GM21515 (cell line): ENCODE measurements at regions not wholly inside any gene's neighbourhood (a gene's known extent, or its start where the extent isn't known, plus 50 kb on each side); places are given as distances from the start of the nearest gene placed in this dataset.
"Not testable (repeated sequence)": the region's sequence is repeated elsewhere in the genome, so short reads cannot be mapped to it uniquely, and the experiment has no call there.

Experiments used
- ATAC-seq: cut with Tn5 transposase; IDR thresholded peaks from one replicate; pipeline ENCODE4 v1.9.1; 2021; ENCODE audit not compliant: unreplicated experiment

- no peak for ATAC-seq
Measured at GRCh38 chr6:3960754-3961361, 111.7 kb downstream of the FAM50B start.

DNA sequence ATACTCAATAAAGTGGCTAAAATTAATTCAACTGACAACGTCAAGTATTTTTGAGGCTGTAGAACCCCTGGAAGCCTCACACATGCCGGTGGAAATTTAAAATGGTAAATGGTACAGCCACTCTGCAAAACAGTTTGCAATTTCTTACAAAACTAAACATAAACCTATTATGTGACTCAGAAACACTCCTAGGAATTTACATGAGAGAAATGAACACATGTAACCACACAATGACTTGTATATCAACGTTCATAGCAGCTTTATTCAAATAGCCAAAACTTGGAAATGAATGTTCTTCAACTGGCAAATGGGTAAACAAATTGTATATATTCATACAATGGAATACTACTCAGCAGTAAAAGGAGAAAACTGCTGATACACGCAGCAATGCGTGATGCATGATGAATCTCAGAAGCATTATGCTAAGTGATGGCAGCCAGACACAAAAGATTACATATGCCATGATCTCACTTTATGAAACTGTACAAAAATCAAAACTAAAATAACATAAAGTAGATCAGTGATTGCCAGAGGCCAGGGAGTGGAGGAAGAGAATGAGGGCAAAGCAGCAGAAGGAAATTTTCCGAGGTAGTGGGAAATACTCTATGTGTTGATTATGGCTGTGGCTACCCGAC, 112.5 kb downstream of the FAM50B start:
- ATAC-seq, result no peak

DNA sequence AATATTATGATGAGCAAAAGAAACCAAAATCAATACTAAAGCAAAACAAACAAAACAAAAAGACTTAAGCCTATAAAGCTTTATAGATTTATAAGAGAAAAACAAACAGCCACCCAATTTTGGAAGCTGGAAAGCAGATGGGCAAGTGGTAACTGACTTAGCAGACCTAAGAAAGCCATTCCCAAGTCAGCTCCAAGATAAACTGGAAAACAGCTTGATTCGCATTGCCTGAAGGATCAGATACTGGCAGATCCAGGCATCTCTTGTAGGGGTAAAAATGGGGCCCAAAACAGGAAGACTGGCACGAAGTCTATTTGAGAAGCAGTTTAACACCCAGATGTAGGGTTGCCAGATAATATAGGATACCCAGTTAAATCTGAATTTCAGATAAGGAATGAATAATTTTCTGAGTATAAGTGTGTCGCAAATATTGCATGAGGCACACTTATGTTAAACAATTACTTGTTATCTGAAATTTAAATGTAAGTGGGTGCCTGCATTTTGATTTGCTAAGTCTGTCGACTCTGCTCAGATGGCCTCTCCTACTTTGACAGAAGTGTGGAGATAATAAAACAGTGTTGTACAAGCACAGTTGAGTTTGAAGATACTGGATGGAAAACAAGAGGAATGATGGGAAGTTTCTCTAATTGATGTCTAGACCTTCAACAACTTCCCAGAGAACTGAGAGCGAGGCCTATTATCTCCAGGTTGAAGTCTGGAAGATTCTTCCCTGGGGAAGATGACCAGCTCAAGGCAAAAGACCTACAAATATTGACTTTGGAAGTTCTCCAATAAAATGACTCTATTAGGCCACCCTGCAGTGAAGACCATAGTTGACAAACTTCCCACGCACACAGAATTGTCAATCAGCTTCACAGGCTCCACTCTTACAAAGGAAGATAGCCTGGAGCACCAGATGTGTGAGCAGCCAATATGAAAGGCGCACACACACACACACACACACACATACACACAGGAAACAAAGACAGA, 113.4 kb downstream of the FAM50B start:
- no peak for ATAC-seq

DNA sequence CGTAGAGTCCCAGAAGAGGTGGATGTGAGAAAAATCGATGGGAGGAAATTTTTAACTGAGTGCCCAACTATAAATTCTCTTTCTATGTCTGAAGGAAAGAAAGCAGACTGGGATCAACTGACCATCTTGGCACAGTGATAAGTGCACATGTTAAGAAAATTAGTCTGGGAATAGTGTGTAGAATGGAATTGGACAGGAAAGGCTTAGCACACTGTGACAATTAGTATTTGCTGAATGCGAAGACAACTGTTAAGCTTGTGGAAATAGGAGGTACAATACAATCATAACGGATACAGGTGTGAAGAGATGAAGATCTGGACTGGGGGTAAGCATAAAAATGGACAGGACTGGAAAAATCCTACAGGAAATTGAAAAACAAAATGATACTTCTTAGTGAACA, 114.3 kb downstream of the FAM50B start:
- ATAC-seq, result no peak

DNA sequence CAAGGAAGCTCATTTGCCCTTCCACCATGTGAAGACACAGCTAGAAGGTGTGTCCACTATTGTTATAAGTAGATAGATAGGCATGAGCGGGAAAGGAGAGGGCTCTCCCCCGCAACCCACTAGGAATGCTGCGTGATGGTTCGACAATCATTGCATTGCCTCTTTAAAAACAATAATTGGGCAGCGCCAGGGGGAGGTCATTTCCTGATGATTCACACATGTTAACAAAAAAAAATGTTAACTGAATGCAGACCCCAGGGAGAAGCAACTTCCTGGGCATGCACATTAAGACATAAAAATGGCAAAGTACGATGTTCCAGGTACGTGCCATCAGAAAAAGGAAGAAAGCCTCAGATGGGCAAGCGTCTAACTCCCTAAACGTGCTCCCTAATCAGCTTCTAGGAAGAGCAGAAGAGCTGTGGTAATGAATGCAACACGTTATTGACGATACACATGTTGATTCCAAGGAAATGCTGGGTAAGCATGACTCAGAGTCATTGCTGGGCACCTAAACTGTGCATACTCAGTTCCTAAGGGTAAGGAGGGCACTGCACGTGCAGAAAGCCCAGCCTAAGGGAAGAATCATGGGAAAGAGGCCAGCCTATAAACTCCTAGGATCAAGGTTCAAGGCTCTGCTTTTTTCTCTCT, 113.7 kb downstream of the FAM217A start:
- ATAC-seq, result no peak

- ATAC-seq, result no peak
Measured at GRCh38 chr6:3966426-3966825, 112.5 kb downstream of the FAM217A start.

DNA sequence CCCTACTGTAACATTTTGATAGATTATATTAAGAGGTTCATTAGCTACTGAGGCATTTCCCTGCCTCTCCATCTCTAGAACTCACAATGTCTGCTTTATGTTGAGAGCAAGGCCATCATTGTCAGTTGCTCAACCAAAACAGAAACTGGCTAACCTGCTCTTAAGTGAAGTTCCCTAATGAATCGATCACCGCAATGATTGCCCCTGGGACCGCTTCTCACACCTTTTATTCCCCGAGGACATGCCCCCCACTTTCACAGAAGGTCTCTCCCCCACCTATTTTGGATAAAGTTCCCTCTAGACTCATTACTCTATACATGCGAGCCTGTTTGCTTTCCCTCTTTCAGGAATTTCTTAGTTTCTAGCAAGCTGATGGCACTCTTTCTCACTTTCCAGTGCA, 108.8 kb downstream of the FAM217A start:
- no peak for ATAC-seq

DNA sequence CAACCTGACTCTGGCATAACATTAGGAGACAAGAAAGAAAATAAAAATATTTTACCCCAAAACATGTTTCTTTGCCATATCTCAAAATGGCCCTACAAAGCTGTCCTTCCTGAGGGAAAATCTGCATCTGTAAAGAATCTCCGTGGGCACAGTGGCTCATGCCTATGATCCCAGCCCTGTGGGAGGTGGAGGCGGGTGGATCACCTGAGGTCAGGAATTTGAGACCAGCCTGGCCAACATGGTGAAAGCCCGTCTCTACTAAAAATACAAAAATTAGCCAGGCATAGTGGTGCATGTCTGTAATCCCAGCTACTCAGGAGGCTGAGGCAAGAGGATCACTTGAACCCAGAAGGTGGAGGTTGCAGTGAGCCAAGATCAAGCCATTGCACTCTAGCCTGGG, 105.8 kb downstream of the FAM217A start:
- ATAC-seq, result not testable (repeated sequence)

- ATAC-seq, result peak; percentile 82
Measured at GRCh38 chr6:3977875-3978711, 100.8 kb downstream of the FAM217A start.

GRCh38 chr6:3978966-3979365, 100.0 kb downstream of the FAM217A start:
- not testable (repeated sequence) for ATAC-seq

DNA sequence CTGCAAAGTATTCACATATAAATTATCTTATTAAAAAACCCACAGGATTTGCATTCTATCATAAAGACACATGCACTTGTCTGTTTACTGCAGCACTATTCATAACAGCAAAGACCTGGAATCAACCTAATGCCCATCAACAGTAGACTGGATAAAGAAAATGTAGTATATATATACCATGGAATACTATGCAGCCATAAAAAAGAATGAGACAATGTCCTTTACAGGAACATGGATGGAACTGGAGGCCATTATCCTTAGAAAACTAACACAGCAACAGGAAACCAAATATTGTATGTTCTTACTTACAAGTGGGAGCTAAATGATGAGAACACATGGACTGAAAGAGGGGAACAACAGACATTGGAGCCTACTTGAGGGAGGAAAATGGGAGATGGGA, 97.0 kb downstream of the FAM217A start:
- no peak for ATAC-seq

GRCh38 chr6:3983778-3984177, 95.2 kb downstream of the FAM217A start:
- no peak for ATAC-seq

- ATAC-seq, result no peak
Measured at GRCh38 chr6:3984494-3984893, 94.4 kb downstream of the FAM217A start.

- no peak for ATAC-seq
Measured at GRCh38 chr6:3986241-3986640, 92.7 kb downstream of the FAM217A start.

- ATAC-seq, result no peak
Measured at GRCh38 chr6:3987053-3987452, 91.9 kb downstream of the FAM217A start.

DNA sequence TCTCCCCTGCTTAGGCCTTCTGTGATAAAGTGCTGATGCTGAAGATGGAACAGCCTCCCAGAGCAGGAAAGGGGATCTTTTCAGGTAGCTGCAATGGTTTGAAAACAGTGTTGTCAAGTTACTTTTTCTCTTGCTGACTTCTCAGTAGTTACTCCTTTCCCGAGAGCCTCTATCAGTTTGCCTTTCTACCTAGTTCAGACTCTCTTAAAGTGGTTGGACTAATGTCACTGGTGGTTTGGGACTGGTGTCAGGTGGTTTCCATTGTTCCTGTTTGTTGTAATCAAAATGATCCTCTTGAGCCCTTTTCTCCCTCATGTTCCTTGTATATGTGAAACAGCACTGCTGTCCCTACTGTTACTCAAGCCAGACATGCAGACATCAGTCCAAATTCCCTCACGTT, 91.4 kb downstream of the FAM217A start:
- no peak for ATAC-seq

GRCh38 chr6:3990692-3991491, 88.0 kb downstream of the FAM217A start:
- no peak for ATAC-seq

GRCh38 chr6:3991941-3992340, 87.0 kb downstream of the FAM217A start:
- no peak for ATAC-seq

GRCh38 chr6:3996349-3996748, 82.6 kb downstream of the FAM217A start:
- no peak for ATAC-seq
